Fibroblast of villous mesenchyme (primary cell): ENCODE measurements at regions not wholly inside any gene's neighbourhood (a gene's known extent, or its start where the extent isn't known, plus 50 kb on each side); places are given as distances from the start of the nearest gene placed in this dataset.

ENCODE experiments used
- DNase-seq: peaks from one replicate; pipeline ENCODE4 v3.0.0-alpha.2; 2010; ENCODE audit warnings: low read depth
- H3K4me3 ChIP-seq: 2 replicates; pipeline ENCODE4 v1.5.1; 2011; ENCODE audit warnings: low read depth, mild to moderate bottlenecking, low read length
- TF ChIP-seq, protein P1 (sequence below): IDR thresholded peaks from 2 replicates; pipeline ENCODE4 v1.5.1; 2012; ENCODE audit warnings: low read depth, mild to moderate bottlenecking, low read length; ENCODE audit not compliant: insufficient read depth

- no peak overlapping the region for H3K4me3 ChIP-seq
- no peak for DNase-seq
- TF ChIP-seq, protein P1, sequence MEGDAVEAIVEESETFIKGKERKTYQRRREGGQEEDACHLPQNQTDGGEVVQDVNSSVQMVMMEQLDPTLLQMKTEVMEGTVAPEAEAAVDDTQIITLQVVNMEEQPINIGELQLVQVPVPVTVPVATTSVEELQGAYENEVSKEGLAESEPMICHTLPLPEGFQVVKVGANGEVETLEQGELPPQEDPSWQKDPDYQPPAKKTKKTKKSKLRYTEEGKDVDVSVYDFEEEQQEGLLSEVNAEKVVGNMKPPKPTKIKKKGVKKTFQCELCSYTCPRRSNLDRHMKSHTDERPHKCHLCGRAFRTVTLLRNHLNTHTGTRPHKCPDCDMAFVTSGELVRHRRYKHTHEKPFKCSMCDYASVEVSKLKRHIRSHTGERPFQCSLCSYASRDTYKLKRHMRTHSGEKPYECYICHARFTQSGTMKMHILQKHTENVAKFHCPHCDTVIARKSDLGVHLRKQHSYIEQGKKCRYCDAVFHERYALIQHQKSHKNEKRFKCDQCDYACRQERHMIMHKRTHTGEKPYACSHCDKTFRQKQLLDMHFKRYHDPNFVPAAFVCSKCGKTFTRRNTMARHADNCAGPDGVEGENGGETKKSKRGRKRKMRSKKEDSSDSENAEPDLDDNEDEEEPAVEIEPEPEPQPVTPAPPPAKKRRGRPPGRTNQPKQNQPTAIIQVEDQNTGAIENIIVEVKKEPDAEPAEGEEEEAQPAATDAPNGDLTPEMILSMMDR = no peak
Observed at GRCh38 chr15:39323706-39324105, 257.2 kb upstream of the THBS1 start.

- DNase-seq = no peak
- TF ChIP-seq, protein P1 = no peak
- no peak overlapping the region for H3K4me3 ChIP-seq
Observed at GRCh38 chr15:39326306-39326975, 254.4 kb upstream of the THBS1 start.

- H3K4me3 ChIP-seq = no peak overlapping the region
- TF ChIP-seq, protein P1 = no peak
- peak; percentile 15 for DNase-seq
Observed at GRCh38 chr15:39327005-39327730, 253.7 kb upstream of the THBS1 start.

GRCh38 chr15:39330061-39330460 lies 250.8 kb upstream of the THBS1 start:
- TF ChIP-seq, protein P1 = no peak
- H3K4me3 ChIP-seq = no peak overlapping the region
- DNase-seq = no peak

DNA sequence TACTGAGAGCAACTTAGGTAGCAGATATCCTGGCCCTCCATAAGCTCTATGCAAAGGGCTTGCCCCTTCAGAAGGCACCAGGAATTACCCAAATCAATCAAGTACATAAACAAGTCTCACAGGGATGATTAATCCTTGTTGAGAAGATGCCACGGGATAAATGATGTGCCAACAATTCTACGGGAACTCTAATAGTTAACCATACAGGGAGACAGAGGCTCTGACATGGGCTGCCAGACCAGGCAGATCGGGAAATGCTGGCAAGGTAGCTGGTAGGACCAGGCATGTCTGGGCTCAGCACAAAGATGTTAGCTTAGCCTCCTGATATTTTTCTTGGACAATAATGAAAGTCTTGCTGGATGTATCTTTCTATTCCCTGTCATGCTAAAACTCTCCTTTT lies 249.3 kb upstream of the THBS1 start:
- no peak overlapping the region for H3K4me3 ChIP-seq
- TF ChIP-seq, protein P1 = no peak
- no peak for DNase-seq

DNA sequence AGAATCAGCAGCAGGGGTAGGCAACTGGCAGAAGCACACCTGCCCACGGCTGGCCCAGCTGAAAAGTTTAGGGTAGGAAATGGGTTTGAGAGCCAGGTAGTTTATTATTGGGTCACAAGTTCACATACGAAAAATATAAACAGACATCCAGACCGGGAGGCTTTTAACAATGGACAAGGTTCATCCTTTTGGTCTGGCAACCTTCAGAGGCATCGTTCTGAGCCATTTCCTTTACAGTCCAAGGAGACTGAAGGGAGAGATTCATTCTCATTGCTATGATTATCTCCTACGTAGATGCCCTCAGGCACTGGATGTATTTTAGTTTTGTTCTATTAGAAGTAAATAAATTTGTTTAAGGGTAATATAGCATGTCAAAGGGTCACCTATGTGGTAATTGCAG lies 248.0 kb upstream of the THBS1 start:
- DNase-seq = peak; percentile 11
- no peak overlapping the region for H3K4me3 ChIP-seq
- TF ChIP-seq, protein P1 = no peak
